Spleen (tissue), 7 donors: ENCODE measurements at regions not wholly inside any gene's neighbourhood (a gene's known extent, or its start where the extent isn't known, plus 50 kb on each side); places are given as distances from the start of the nearest gene placed in this dataset.

Experiments
- CTCF ChIP-seq, 11 experiments: fragments of 200-600 bp in 7 of 11; fragments of 450-650 bp in 4 of 11; sonication (generic) in 4 of 11; IDR thresholded peaks in 8 of 11; conservative IDR thresholded peaks in 3 of 11; 1 replicate in 7 of 11; 2 replicates in 4 of 11; pipeline versions ENCODE4 v1.4.0 to v1.8.0; 2016 to 2021; ENCODE audit warnings: antibody characterized with exemption in 11 of 11, inconsistent platforms in 4 of 11, mild to moderate bottlenecking in 1 of 11
- POLR2A ChIP-seq, 3 donors: fragments of 450-650 bp; IDR thresholded peaks; one replicate each; pipeline ENCODE4 v1.5.1; 2017; ENCODE audit warnings: antibody characterized with exemption in 3 of 3, mild to moderate bottlenecking in 1 of 3
- POLR2AphosphoS5 ChIP-seq, 3 donors: sonication (generic); formaldehyde crosslinking; IDR thresholded peaks; one replicate each; pipeline ENCODE4 v1.5.1; 2017; ENCODE audit warnings: antibody characterized with exemption in 3 of 3
- donor health status: DM: no; HTN: no; CAD: no; lungs with moderate emphysema.
- donor health status: DM: no; HTN: no; CAD: no.
- donor health status: DM: no; HTN: no; CAD: no.

DNA sequence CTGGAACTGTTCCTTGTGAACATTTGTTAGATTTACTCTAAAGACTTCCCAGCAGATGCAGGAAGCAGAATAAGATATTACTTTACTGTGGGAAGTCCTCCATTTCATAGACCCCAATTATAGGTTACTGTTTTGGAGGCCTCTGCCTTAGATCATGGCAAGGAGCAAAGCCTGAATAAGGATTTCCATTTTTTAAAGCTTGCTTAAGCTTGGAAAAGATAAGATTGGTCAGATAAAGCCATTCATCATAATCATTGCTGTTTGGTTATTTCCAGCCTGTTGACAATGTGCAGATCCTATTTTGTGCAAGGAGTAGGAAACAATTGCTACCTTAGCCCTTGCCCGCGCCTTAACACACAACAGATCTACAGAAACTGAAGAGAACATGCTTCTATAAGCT is 129.5 kb upstream of the ITGA1 start:
- TF ChIP-seq POLR2A (IDR thresholded peaks at IDR 0.05) (no peak), CTCF (IDR thresholded peaks at IDR 0.05 in 8 of 11, conservative IDR thresholded peaks at IDR 0.05 in 3 of 11) (no peak), POLR2AphosphoS5 (IDR thresholded peaks at IDR 0.05) (no peak)
